ENCODE measurements at regions not wholly inside any gene's neighbourhood (a gene's known extent, or its start where the extent isn't known, plus 50 kb on each side); places are given as distances from the start of the nearest gene placed in this dataset.

- DNase-seq (ENCODE audit: low spot score), result no peak
Measured at GRCh38 chr2:22600999-22601398, 784.0 kb upstream of the KLHL29 start.

GRCh38 chr2:22604136-22604535 is 780.8 kb upstream of the KLHL29 start:
- no peak for DNase-seq (ENCODE audit: low spot score)

- DNase-seq (ENCODE audit: low spot score), result no peak
Measured at GRCh38 chr2:22616031-22616430, 768.9 kb upstream of the KLHL29 start.

GRCh38 chr2:22623620-22624019 is 761.4 kb upstream of the KLHL29 start:
- DNase-seq (ENCODE audit: low spot score), result no peak

GRCh38 chr2:22626621-22627020 is 758.4 kb upstream of the KLHL29 start:
- DNase-seq (ENCODE audit: low spot score), result no peak

GRCh38 chr2:22628221-22628620 is 756.8 kb upstream of the KLHL29 start:
- DNase-seq (ENCODE audit: low spot score), result no peak

GRCh38 chr2:22628906-22629305 is 756.1 kb upstream of the KLHL29 start:
- no peak for DNase-seq (ENCODE audit: low spot score)

- DNase-seq (ENCODE audit: low spot score), result no peak
Measured at GRCh38 chr2:22634167-22634566, 750.8 kb upstream of the KLHL29 start.

- DNase-seq (ENCODE audit: low spot score), result no peak
Measured at GRCh38 chr2:22656426-22656825, 728.6 kb upstream of the KLHL29 start.

- no peak for DNase-seq (ENCODE audit: low spot score)
Measured at GRCh38 chr2:22673529-22673928, 711.5 kb upstream of the KLHL29 start.

GRCh38 chr2:22683914-22684313 is 701.1 kb upstream of the KLHL29 start:
- no peak for DNase-seq (ENCODE audit: low spot score)

- DNase-seq (ENCODE audit: low spot score), result no peak
Measured at GRCh38 chr2:22690096-22690495, 694.9 kb upstream of the KLHL29 start.

- DNase-seq (ENCODE audit: low spot score), result no peak
Measured at GRCh38 chr2:22691666-22692065, 693.3 kb upstream of the KLHL29 start.

- no peak for DNase-seq (ENCODE audit: low spot score)
Measured at GRCh38 chr2:22692746-22693145, 692.2 kb upstream of the KLHL29 start.

- no peak for DNase-seq (ENCODE audit: low spot score)
Measured at GRCh38 chr2:22694300-22694699, 690.7 kb upstream of the KLHL29 start.

- no peak for DNase-seq (ENCODE audit: low spot score)
Measured at GRCh38 chr2:22694856-22695255, 690.1 kb upstream of the KLHL29 start.

GRCh38 chr2:22697054-22697788 is 687.8 kb upstream of the KLHL29 start:
- DNase-seq (ENCODE audit: low spot score), result no peak

- DNase-seq (ENCODE audit: low spot score), result no peak
Measured at GRCh38 chr2:22701561-22702160, 683.3 kb upstream of the KLHL29 start.

GRCh38 chr2:22703286-22703920 is 681.6 kb upstream of the KLHL29 start:
- DNase-seq (ENCODE audit: low spot score), result no peak

- no peak for DNase-seq (ENCODE audit: low spot score)
Measured at GRCh38 chr2:22719396-22719795, 665.6 kb upstream of the KLHL29 start.

GRCh38 chr2:22729466-22729865 is 655.5 kb upstream of the KLHL29 start:
- DNase-seq (ENCODE audit: low spot score), result no peak

- no peak for DNase-seq (ENCODE audit: low spot score)
Measured at GRCh38 chr2:22734373-22735045, 650.5 kb upstream of the KLHL29 start.

- no peak for DNase-seq (ENCODE audit: low spot score)
Measured at GRCh38 chr2:22737144-22737543, 647.8 kb upstream of the KLHL29 start.
